K562 (cell line): ENCODE measurements at regions not wholly inside any gene's neighbourhood (a gene's known extent, or its start where the extent isn't known, plus 50 kb on each side); places are given as distances from the start of the nearest gene placed in this dataset.

Source experiments
- KAT7 ChIP-seq: sonication (generic); formaldehyde crosslinking; IDR thresholded peaks from 2 replicates; pipeline ENCODE4 v1.8.0; 2022; ENCODE audit warnings: missing genetic modification reagents, mild to moderate bottlenecking, borderline replicate concordance
- POLR2A ChIP-seq: fragments of 450-650 bp; conservative IDR thresholded peaks from 2 replicates; pipeline ENCODE4 v1.6.1; 2016

DNA sequence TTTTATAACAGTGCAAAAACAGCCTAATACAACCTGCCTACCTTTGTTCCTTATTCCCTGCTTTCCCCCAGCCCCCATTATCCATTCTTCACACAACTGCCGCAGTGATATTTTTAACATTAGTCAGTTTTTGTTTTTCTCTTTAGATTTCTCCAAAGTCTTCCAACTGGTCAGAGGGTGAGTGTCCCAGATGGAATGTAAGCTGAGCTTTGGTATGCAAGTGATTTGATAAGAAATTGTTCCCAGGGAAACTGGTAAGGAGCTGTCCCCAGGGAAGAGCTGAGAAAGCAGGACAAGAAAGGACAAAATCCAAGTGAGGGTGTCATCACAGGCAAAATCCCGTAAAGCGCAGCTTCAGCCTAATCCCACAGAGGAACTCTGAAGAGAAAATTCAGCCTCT, 475.5 kb upstream of the ADGRL3 start:
- TF ChIP-seq KAT7 (CRISPR knock-in tag) (no peak), POLR2A (no peak)
